GM12878 (cell line): ENCODE measurements at regions not wholly inside any gene's neighbourhood (a gene's known extent, or its start where the extent isn't known, plus 50 kb on each side); places are given as distances from the start of the nearest gene placed in this dataset.
A peak's percentile ranks its signal among the peaks of the same experiment; 100 is the strongest.

ENCODE experiments used
- ATAC-seq: fragments of 200-7000 bp; cut with Tn5 transposase; 3 replicates; pipeline ENCODE4 v1.9.1; 2020; ENCODE audit warnings: mild to moderate bottlenecking, moderate library complexity
- BruUV-seq: library from RNA; stranded (reverse); fragments of 400-500 nt; replicated peaks from 2 replicates; lab custom pipeline; 2021; lab: Mats Ljungman, UMichigan
- CTCF ChIA-PET: fragments of 300-600 bp; sonication (Branson Sonifier 250); formaldehyde crosslinking; extraction: SDS; loops from one replicate; lab custom pipeline; 2021; ENCODE audit warnings: inconsistent platforms; lab: Yijun Ruan, JAX
- POLR2A ChIA-PET: fragments of 350-600 bp; formaldehyde crosslinking; extraction: SDS; loops from one replicate; lab custom pipeline; 2021; ENCODE audit warnings: inconsistent platforms; lab: Charles Lee
- RAD21 ChIA-PET: fragments of 300-600 bp; sonication (Branson Sonifier 250); formaldehyde crosslinking; loops from one replicate; lab custom pipeline; 2023; ENCODE audit warnings: antibody characterized with exemption; ENCODE audit not compliant: unreplicated experiment; lab: Charles Lee
- SMC1A ChIA-PET: fragments of 300-600 bp; sonication (Branson Sonifier 250); formaldehyde crosslinking; loops from one replicate; lab custom pipeline; 2023; ENCODE audit not compliant: unreplicated experiment, uncharacterized antibody; lab: Charles Lee
- DNase-seq: peaks from one replicate; pipeline ENCODE4 v3.0.0-alpha.2; 2011; ENCODE audit warnings: low read depth, low spot score
- FAIRE-seq: peaks from 3 replicates; lab custom pipeline; 2011; peaks lifted over from hg19 to GRCh38; lab: Jason Lieb, UNC
- H2AFZ ChIP-seq: 2 replicates; pipeline ENCODE4 v1.6.0; 2011; ENCODE audit warnings: low read depth, low read length, control low read depth; ENCODE audit not compliant: control insufficient read depth
- H3K27ac ChIP-seq: 2 replicates; pipeline ENCODE4 v1.5.1; 2011; ENCODE audit warnings: control low read depth; ENCODE audit not compliant: control insufficient read depth, insufficient read depth
- H3K27me3 ChIP-seq, 2 experiments: replicated peaks in 1 of 2; 2 replicates each; pipeline versions ENCODE4 v1.6.0 to v1.6.1; 2011; ENCODE audit warnings: low read length in 1 of 2; ENCODE audit not compliant: control insufficient read depth in 2 of 2, insufficient read depth in 2 of 2
- H3K36me3 ChIP-seq, 2 experiments: 2 replicates each; pipeline ENCODE4 v1.5.1; 2011; ENCODE audit warnings: low read length in 1 of 2; ENCODE audit not compliant: control insufficient read depth in 2 of 2, insufficient read depth in 2 of 2
- H3K4me1 ChIP-seq: 2 replicates; pipeline ENCODE4 v1.6.1; 2011; ENCODE audit warnings: mild to moderate bottlenecking, low read length, moderate library complexity, mixed read lengths; ENCODE audit not compliant: control insufficient read depth, insufficient read depth
- H3K4me2 ChIP-seq: 2 replicates; pipeline ENCODE4 v1.6.0; 2011; ENCODE audit warnings: control low read depth; ENCODE audit not compliant: control insufficient read depth, insufficient read depth
- H3K4me3 ChIP-seq: fragments of 200-600 bp; sonication (generic); 2 replicates; pipeline ENCODE4 v1.5.1; 2016
- H3K79me2 ChIP-seq: 2 replicates; pipeline ENCODE4 v1.6.0; 2011; ENCODE audit warnings: low read length; ENCODE audit not compliant: control insufficient read depth, insufficient read depth
- H3K9ac ChIP-seq: 2 replicates; pipeline ENCODE4 v1.8.0; 2011; ENCODE audit warnings: low read length, control low read depth, mixed read lengths; ENCODE audit not compliant: control insufficient read depth, insufficient read depth
- H3K9me3 ChIP-seq: replicated peaks from 3 replicates; pipeline ENCODE4 v1.5.1; 2011; ENCODE audit warnings: mild to moderate bottlenecking, low read length; ENCODE audit not compliant: control insufficient read depth, insufficient read depth
- H4K20me1 ChIP-seq: 2 replicates; pipeline ENCODE4 v1.6.0; 2011; ENCODE audit not compliant: control insufficient read depth, insufficient read depth
- BACH1 ChIP-seq: fragments of 450-650 bp; IDR thresholded peaks from 2 replicates; pipeline ENCODE4 v1.6.1; 2017; ENCODE audit warnings: mild to moderate bottlenecking, borderline replicate concordance
- CEBPB ChIP-seq, 2 experiments: fragments of 150-350 bp in 1 of 2; IDR thresholded peaks; 2 replicates each; pipeline ENCODE4 v1.6.1; 2012 to 2014; ENCODE audit warnings: low read depth in 2 of 2, low read length in 2 of 2, borderline replicate concordance in 1 of 2, inconsistent platforms in 1 of 2
- CHD1 ChIP-seq: IDR thresholded peaks from 2 replicates; pipeline ENCODE4 v1.6.1; 2012; ENCODE audit warnings: low read depth, low read length, improper control_type of control experiment
- IKZF1 ChIP-seq: fragments of 450-650 bp; conservative IDR thresholded peaks from 2 replicates; pipeline ENCODE4 v1.6.1; 2017; ENCODE audit warnings: antibody characterized with exemption, mild to moderate bottlenecking
- KAT2A ChIP-seq: conservative IDR thresholded peaks from 2 replicates; pipeline ENCODE4 v1.6.1; 2011; ENCODE audit warnings: low read depth, low read length; ENCODE audit not compliant: control insufficient read depth
- NBN ChIP-seq: fragments of 450-650 bp; IDR thresholded peaks from 2 replicates; pipeline ENCODE4 v1.6.1; 2016
- RAD51 ChIP-seq: fragments of 450-650 bp; IDR thresholded peaks from 2 replicates; pipeline ENCODE4 v1.6.1; 2016; ENCODE audit warnings: moderate library complexity, mild to moderate bottlenecking, inconsistent platforms
- RUNX3 ChIP-seq: IDR thresholded peaks from 2 replicates; pipeline ENCODE4 v1.6.1; 2012; ENCODE audit warnings: low read length, inconsistent platforms
- SMARCA5 ChIP-seq: fragments of 450-650 bp; IDR thresholded peaks from 2 replicates; pipeline ENCODE4 v1.6.1; 2017; ENCODE audit warnings: mild to moderate bottlenecking
- SPI1 ChIP-seq: IDR thresholded peaks from 2 replicates; pipeline ENCODE4 v1.6.1; 2011; ENCODE audit warnings: low read depth, mild to moderate bottlenecking, low read length, moderate library complexity, borderline replicate concordance; ENCODE audit not compliant: insufficient read depth
- STAT1 ChIP-seq: fragments of 450-650 bp; conservative IDR thresholded peaks from 2 replicates; pipeline ENCODE4 v1.6.1; 2014; ENCODE audit warnings: antibody characterized with exemption, mild to moderate bottlenecking
- SUPT20H ChIP-seq: IDR thresholded peaks from 2 replicates; pipeline ENCODE4 v1.6.1; 2011; ENCODE audit warnings: low read depth, mild to moderate bottlenecking, low read length, moderate library complexity, borderline replicate concordance; ENCODE audit not compliant: control insufficient read depth
- ZZZ3 ChIP-seq: IDR thresholded peaks from 2 replicates; pipeline ENCODE4 v1.6.1; 2011; ENCODE audit warnings: low read depth; ENCODE audit not compliant: control insufficient read depth, insufficient read length
- WGBS: methylation state at CpG from one replicate; pipeline ENCODE4 v1.1.6; 2016; ENCODE audit warnings: low lambda C conversion rate; ENCODE audit not compliant: insufficient replicate concordance, insufficient coverage; ENCODE audit errors: missing lambda C conversion rate; 5-methylcytosine and 5-hydroxymethylcytosine counted together
- in situ Hi-C: fragments of 300-500 bp; cut with MboI; formaldehyde crosslinking; loops from 9 replicates; pipeline ENCODE4 v1.14.3; 2018; ENCODE audit warnings: mixed read lengths
- intact Hi-C: fragments of 100-400 bp; cut with micrococcal nuclease; formaldehyde crosslinking; loops from one replicate; pipeline ENCODE4 v1.14.2; 2022; ENCODE audit not compliant: unreplicated experiment
- TF ChIP-seq, protein P1 (sequence below): fragments of 450-650 bp; IDR thresholded peaks from 2 replicates; pipeline ENCODE4 v1.6.1; 2017; ENCODE audit warnings: borderline replicate concordance
- TF ChIP-seq, protein P2 (sequence below): IDR thresholded peaks from 2 replicates; pipeline ENCODE4 v1.6.1; 2011; ENCODE audit warnings: borderline replicate concordance, low read depth, mild to moderate bottlenecking, moderate library complexity, low read length; ENCODE audit not compliant: insufficient read depth, poor library complexity, severe bottlenecking
- TF ChIP-seq, protein P3 (sequence below): IDR thresholded peaks from 2 replicates; pipeline ENCODE4 v1.6.1; 2012; ENCODE audit warnings: low read depth, low read length, improper control_type of control experiment
- TF ChIP-seq, protein P4 (sequence below): IDR thresholded peaks from 2 replicates; pipeline ENCODE4 v1.6.1; 2012; ENCODE audit warnings: improper control_type of control experiment, low read depth, low read length; ENCODE audit not compliant: insufficient replicate concordance

DNA sequence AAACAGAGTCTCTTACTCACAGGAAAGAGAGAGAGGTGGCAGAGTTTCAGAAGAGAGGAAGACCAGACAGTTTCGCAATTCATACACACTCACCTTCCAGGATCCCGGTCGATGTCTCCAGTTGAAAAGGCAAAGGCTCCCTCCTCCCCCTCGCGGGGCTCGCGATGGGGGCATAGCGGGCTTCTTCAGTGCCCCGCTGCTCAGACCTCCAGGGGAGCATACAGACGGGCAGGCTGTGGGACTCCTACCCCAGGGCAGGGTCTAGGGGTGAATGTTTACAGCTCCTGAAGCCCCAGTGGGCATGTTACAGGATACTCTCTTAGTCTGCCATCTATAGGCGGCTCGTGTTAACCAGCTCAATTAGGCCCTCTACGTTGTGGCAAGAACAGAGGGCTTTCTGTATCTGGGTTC is 139.2 kb downstream of the SLITRK5 start:
- no peaks in the 10 kb centered on the region for H3K27me3 ChIP-seq
- H3K4me1 ChIP-seq = no peaks in the 10 kb centered on the region
- no TSS peak for BruUV-seq
- H3K36me3 ChIP-seq = no peaks in the 10 kb centered on the region
- no peak overlapping the region for H3K4me2 ChIP-seq
- intact Hi-C loops (no loop called here), in situ Hi-C loops (no loop called here)
- CTCF ChIA-PET = no interaction called here
- SMC1A ChIA-PET = no interaction called here
- no peak overlapping the region for H2AFZ ChIP-seq
- FAIRE-seq (no peak), DNase-seq (no peak), ATAC-seq (peak; percentile 74)
- H3K9ac ChIP-seq = no peak overlapping the region
- no peaks in the 10 kb centered on the region for H3K79me2 ChIP-seq
- POLR2A ChIA-PET = no interaction called here
- RAD21 ChIA-PET = no interaction called here
- H3K4me3 ChIP-seq = no peak overlapping the region
- H3K9me3 ChIP-seq = no peaks in the 10 kb centered on the region
- 57% methylated on average over 13 of the region's 13 CpGs for WGBS
- no peaks in the 10 kb centered on the region for H4K20me1 ChIP-seq
- H3K27ac ChIP-seq = no peak overlapping the region
- no peak for TF ChIP-seq IKZF1
- TF ChIP-seq SPI1 = no peak
- TF ChIP-seq STAT1 = no peak
- TF ChIP-seq CEBPB (IDR thresholded peaks at IDR 0.05; ENCODE audit: borderline replicate concordance in 1 of 2, low read depth in 2 of 2, low read length in 2 of 2) = no peak
- TF ChIP-seq, protein P1, sequence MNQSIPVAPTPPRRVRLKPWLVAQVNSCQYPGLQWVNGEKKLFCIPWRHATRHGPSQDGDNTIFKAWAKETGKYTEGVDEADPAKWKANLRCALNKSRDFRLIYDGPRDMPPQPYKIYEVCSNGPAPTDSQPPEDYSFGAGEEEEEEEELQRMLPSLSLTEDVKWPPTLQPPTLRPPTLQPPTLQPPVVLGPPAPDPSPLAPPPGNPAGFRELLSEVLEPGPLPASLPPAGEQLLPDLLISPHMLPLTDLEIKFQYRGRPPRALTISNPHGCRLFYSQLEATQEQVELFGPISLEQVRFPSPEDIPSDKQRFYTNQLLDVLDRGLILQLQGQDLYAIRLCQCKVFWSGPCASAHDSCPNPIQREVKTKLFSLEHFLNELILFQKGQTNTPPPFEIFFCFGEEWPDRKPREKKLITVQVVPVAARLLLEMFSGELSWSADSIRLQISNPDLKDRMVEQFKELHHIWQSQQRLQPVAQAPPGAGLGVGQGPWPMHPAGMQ = no peak
- TF ChIP-seq, protein P2, sequence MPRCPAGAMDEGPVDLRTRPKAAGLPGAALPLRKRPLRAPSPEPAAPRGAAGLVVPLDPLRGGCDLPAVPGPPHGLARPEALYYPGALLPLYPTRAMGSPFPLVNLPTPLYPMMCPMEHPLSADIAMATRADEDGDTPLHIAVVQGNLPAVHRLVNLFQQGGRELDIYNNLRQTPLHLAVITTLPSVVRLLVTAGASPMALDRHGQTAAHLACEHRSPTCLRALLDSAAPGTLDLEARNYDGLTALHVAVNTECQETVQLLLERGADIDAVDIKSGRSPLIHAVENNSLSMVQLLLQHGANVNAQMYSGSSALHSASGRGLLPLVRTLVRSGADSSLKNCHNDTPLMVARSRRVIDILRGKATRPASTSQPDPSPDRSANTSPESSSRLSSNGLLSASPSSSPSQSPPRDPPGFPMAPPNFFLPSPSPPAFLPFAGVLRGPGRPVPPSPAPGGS = no peak
- TF ChIP-seq SMARCA5 = no peak
- no peak for TF ChIP-seq RAD51
- TF ChIP-seq, protein P3, sequence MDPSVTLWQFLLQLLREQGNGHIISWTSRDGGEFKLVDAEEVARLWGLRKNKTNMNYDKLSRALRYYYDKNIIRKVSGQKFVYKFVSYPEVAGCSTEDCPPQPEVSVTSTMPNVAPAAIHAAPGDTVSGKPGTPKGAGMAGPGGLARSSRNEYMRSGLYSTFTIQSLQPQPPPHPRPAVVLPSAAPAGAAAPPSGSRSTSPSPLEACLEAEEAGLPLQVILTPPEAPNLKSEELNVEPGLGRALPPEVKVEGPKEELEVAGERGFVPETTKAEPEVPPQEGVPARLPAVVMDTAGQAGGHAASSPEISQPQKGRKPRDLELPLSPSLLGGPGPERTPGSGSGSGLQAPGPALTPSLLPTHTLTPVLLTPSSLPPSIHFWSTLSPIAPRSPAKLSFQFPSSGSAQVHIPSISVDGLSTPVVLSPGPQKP = no peak
- TF ChIP-seq, protein P4, sequence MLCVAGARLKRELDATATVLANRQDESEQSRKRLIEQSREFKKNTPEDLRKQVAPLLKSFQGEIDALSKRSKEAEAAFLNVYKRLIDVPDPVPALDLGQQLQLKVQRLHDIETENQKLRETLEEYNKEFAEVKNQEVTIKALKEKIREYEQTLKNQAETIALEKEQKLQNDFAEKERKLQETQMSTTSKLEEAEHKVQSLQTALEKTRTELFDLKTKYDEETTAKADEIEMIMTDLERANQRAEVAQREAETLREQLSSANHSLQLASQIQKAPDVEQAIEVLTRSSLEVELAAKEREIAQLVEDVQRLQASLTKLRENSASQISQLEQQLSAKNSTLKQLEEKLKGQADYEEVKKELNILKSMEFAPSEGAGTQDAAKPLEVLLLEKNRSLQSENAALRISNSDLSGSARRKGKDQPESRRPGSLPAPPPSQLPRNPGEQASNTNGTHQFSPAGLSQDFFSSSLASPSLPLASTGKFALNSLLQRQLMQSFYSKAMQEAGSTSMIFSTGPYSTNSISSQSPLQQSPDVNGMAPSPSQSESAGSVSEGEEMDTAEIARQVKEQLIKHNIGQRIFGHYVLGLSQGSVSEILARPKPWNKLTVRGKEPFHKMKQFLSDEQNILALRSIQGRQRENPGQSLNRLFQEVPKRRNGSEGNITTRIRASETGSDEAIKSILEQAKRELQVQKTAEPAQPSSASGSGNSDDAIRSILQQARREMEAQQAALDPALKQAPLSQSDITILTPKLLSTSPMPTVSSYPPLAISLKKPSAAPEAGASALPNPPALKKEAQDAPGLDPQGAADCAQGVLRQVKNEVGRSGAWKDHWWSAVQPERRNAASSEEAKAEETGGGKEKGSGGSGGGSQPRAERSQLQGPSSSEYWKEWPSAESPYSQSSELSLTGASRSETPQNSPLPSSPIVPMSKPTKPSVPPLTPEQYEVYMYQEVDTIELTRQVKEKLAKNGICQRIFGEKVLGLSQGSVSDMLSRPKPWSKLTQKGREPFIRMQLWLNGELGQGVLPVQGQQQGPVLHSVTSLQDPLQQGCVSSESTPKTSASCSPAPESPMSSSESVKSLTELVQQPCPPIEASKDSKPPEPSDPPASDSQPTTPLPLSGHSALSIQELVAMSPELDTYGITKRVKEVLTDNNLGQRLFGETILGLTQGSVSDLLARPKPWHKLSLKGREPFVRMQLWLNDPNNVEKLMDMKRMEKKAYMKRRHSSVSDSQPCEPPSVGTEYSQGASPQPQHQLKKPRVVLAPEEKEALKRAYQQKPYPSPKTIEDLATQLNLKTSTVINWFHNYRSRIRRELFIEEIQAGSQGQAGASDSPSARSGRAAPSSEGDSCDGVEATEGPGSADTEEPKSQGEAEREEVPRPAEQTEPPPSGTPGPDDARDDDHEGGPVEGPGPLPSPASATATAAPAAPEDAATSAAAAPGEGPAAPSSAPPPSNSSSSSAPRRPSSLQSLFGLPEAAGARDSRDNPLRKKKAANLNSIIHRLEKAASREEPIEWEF = no peak
- TF ChIP-seq CHD1 = no peak
- no peak for TF ChIP-seq KAT2A
- TF ChIP-seq SUPT20H = no peak
- no peak for TF ChIP-seq BACH1
- TF ChIP-seq NBN = no peak
- TF ChIP-seq ZZZ3 = no peak
- no peak for TF ChIP-seq RUNX3
